Astrocyte of the cerebellum (primary cell): ENCODE measurements at regions not wholly inside any gene's neighbourhood (a gene's known extent, or its start where the extent isn't known, plus 50 kb on each side); places are given as distances from the start of the nearest gene placed in this dataset.

Experiments used
- DNase-seq: peaks from one replicate; pipeline ENCODE4 v3.0.0-alpha.2; 2011; ENCODE audit warnings: low read depth
- H3K4me3 ChIP-seq: 2 replicates; pipeline ENCODE4 v1.5.1; 2011; ENCODE audit warnings: mild to moderate bottlenecking, low read depth, low read length, moderate library complexity
- CTCF ChIP-seq: IDR thresholded peaks from 2 replicates; pipeline ENCODE4 v1.5.1; 2012; ENCODE audit warnings: low read length, low read depth, moderate library complexity, mild to moderate bottlenecking; ENCODE audit errors: missing control alignments
- in situ Hi-C: cut with HindIII; loops from 2 replicates; pipeline ENCODE4 v1.10.0; 2017; ENCODE audit warnings: low sequenced_read_pairs

GRCh38 chr9:74330487-74331214 lies 166.5 kb upstream of the RORB start:
- no peak for DNase-seq
- in situ Hi-C loops: loop anchor here (5.0 to 10.0 kb wide), 3 partner anchors 58 to 146 kb away; no protein-coding TSS in a partner anchor
- no peak overlapping the region for H3K4me3 ChIP-seq
- TF ChIP-seq CTCF: no peak

GRCh38 chr9:74331607-74332006 lies 165.5 kb upstream of the RORB start:
- in situ Hi-C loops: loop anchor here (5.0 to 10.0 kb wide), 3 partner anchors 59 to 147 kb away; no protein-coding TSS in a partner anchor
- TF ChIP-seq CTCF: no peak
- DNase-seq: no peak
- H3K4me3 ChIP-seq: no peak overlapping the region

- no peak for TF ChIP-seq CTCF
- no peak overlapping the region for H3K4me3 ChIP-seq
- DNase-seq: no peak
- in situ Hi-C loops: loop anchor here (5.0 to 10.0 kb wide), 3 partner anchors 61 to 149 kb away; no protein-coding TSS in a partner anchor
Observed at GRCh38 chr9:74333384-74334032, 163.6 kb upstream of the RORB start.

GRCh38 chr9:74334271-74334670 lies 162.9 kb upstream of the RORB start:
- no peak overlapping the region for H3K4me3 ChIP-seq
- TF ChIP-seq CTCF: no peak
- in situ Hi-C loops: loop anchor here (5.0 to 10.0 kb wide), 3 partner anchors 62 to 149 kb away; no protein-coding TSS in a partner anchor
- no peak for DNase-seq

GRCh38 chr9:74336161-74336560 lies 161.0 kb upstream of the RORB start:
- in situ Hi-C loops: loop anchor here (10.0 kb wide), 1 partner anchor 151 kb away; no protein-coding TSS in a partner anchor
- H3K4me3 ChIP-seq: no peak overlapping the region
- TF ChIP-seq CTCF: no peak
- DNase-seq: no peak

- no peak for DNase-seq
- H3K4me3 ChIP-seq: no peak overlapping the region
- in situ Hi-C loops: no loop called here
- TF ChIP-seq CTCF: no peak
Observed at GRCh38 chr9:74348777-74349176, 148.4 kb upstream of the RORB start.
